IMR-90 (cell line): ENCODE measurements at regions not wholly inside any gene's neighbourhood (a gene's known extent, or its start where the extent isn't known, plus 50 kb on each side); places are given as distances from the start of the nearest gene placed in this dataset.

Experiments used
- BHLHE40 ChIP-seq: fragments of 150-350 bp; IDR thresholded peaks from 2 replicates; pipeline ENCODE4 v1.6.1; 2016; ENCODE audit warnings: mild to moderate bottlenecking, low read depth, low read length
- CHD1 ChIP-seq: IDR thresholded peaks from 2 replicates; pipeline ENCODE4 v1.6.1; 2012; ENCODE audit warnings: low read depth, low read length, improper control_type of control experiment
- CTCF ChIP-seq: conservative IDR thresholded peaks from 2 replicates; pipeline ENCODE4 v1.5.1; 2012; ENCODE audit warnings: mild to moderate bottlenecking, low read depth, low read length, improper control_type of control experiment
- POLR2A ChIP-seq: IDR thresholded peaks from 2 replicates; pipeline ENCODE4 v1.6.1; 2012; ENCODE audit warnings: mild to moderate bottlenecking, low read depth, low read length

GRCh38 chr12:16716928-16717327 lies 111.0 kb upstream of the LMO3 start:
- no peak for TF ChIP-seq CTCF
- no peak for TF ChIP-seq CHD1
- TF ChIP-seq BHLHE40 = no peak
- no peak for TF ChIP-seq POLR2A
